Activated CD4-positive, alpha-beta T cell treated with anti-CD3 and anti-CD28 coated beads, Interleukin-2, amount 50 U/mL, for 24 hours (primary cell): ENCODE measurements at regions not wholly inside any gene's neighbourhood (a gene's known extent, or its start where the extent isn't known, plus 50 kb on each side); places are given as distances from the start of the nearest gene placed in this dataset.

Experiments used
- DNase-seq, 2 donors: peaks; one replicate each; pipeline ENCODE4 v3.0.0-alpha.2; 2020; ENCODE audit warnings: low read depth in 1 of 2, low spot score in 1 of 2

DNA sequence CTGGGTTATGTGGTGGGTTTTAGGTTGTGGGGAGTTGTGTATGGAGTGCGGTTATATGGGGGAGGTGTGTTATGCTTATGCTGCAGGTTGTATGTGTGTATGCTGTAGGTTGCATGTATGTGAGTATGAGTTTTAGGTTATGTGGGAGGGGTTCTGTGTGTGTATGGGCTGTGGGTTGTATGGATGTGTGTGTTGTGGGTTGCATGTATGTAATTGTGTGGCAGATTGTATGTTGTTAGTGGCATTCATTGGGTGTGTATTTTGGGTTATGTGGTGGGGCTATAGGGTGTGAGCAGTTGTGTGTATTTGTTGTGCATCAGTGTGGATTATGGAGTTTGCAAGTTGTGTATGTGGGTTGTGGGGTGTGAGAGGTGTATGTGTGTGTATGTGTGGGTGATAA is 277.4 kb downstream of the NPIPA8 start:
- no peak for DNase-seq

DNA sequence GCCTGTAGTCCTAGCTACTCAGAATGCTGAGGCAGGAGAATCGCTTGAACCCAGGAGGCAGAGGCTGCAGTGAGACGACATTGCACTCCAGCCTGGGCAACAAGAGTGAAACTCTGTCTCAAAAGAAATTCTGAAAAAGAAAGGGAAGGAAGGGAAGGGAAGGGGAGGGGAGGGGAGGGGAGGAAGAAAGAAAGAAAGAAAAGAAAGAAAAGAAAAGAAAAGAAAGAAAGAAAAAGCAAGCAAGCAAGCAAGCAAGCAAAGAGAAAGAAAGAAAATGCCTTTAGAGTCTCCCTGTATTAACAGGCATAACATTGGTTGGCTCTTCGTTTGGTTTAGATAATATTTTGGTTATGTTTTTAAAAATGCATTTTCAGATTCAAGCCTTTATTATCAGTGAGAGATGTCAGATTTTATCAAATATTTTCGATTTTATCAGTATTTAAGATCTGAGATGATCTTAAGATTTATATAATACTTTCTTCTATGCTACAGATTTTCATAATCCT is 281.1 kb downstream of the NPIPA8 start:
- DNase-seq: no peak

DNA sequence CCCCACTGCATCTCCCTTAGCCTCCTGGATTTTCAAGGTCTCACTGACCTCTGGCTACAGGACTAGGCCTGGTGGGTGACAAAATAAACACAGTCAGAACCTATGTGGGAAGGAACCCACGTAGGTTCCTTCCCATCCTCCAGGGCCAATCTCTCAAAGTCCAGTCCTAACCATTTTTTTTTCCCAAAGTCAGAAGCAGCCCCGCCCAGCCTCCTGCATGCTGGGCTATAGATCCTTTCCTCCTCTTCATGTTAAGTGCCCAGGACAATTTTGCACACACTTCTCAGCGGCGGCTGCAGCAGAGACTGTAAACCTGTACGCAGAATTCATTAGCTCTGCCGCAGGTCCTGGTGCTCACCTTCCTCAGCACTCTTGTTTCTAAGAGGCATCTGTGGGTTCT is 285.8 kb downstream of the NPIPA8 start:
- DNase-seq: no peak

- no peak for DNase-seq
Measured at GRCh38 chr16:18050234-18050633, 286.3 kb downstream of the NPIPA8 start.

DNA sequence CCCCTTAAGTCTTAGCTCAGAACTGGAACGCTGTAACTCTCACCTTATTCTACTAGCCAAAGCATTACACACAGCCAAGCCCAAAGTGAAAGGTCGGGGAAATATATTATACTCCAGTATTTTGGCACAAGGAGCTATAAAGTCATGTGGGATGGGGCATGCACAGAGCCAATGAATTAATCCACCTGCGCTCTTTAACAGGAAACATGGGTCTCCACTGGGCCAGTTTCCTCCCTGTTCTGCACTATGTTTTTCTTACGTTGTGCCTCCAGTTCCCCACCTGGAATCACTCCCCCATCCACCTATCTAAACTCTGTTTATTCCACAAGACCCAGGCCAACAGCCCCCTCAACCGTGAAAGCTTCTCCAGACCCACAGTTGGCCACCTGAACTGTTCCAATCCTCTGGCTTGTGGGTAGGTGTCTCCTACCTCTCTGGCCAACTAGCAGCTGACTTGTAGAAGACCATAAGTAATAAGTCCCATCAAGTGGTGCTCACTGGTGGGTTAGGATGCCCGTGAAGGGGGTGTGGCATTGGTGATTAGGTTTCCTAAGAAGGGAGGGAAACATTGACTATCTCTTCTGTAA is 286.9 kb downstream of the NPIPA8 start:
- no peak for DNase-seq

DNA sequence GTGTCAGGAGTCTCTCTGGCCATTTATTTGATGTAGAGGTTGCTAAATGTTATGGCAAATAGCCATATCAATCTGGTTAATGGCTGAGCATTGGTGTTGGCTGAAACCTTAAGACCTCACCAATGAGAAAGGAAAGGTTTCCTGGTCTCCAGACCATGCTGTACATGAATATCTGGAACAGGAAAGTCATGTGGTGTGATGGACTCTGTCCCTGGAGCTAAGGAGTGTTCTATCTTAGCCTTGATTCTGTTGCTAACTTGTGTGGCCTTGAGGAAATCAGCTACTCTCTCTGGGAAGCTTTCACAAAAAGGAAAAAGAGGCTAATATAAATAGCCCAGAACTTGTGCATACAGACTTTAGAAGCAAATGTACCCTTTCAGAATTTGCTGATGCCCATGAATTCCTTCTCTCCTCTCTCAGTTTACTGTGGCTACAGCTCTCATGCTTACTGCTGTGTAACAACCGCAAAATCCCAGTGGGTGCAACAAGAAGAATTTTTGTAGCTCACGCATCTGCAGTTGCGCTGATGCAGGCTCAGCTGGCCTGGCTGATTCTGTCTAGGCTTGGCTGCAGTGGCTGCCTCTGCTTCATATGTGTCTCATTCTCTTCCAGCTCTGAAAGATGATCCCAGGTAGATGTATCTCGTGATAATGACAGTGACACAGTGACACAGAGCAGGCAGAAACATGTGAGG is 287.5 kb downstream of the NPIPA8 start:
- DNase-seq: no peak

GRCh38 chr16:18047761-18048160 is 288.8 kb downstream of the NPIPA8 start:
- no peak for DNase-seq

DNA sequence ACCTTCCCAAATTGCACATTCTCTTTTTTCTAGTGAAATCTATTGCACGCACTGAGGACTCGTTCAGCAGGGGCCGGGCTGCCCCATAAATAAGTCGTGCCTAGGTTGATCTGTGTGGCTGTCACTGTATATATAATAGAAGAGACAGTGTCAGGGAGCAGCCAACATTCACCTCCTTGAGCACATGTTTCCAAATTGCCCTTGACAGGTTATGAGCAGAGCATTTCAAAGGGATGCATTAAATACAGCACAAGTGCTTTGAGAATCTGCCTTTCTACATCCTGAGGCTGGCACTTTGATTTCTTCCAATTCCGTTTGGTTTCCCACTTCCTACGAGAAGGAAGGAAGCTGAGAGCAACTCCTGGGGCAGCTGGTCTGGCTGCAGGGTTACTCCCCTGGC is 291.2 kb downstream of the NPIPA8 start:
- DNase-seq: no peak

- no peak for DNase-seq
Measured at GRCh38 chr16:18041864-18042834, 294.4 kb downstream of the NPIPA8 start.

- no peak for DNase-seq
Measured at GRCh38 chr16:18039931-18040330, 296.6 kb downstream of the NPIPA8 start.

- no peak for DNase-seq
Measured at GRCh38 chr16:18037051-18037450, 299.5 kb downstream of the NPIPA8 start.

DNA sequence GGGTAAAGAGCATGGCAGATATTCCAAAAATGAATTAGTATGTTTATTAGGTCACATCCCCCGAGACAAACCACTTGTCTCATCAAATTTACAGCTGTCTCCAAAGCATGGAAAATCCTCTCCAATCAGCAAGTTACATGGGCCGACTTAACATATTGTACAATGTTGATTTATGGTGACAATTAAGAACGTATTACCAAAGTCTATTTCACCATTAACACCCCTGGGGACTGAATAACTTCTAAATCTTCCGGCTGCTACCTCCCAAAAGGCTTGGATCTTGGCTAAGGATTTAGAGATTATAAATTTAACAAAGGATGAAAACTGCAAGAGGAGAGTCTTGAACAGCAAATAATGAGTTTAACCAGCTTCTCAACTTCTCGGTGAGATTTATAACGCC is 311.9 kb downstream of the NPIPA8 start:
- DNase-seq: no peak

DNA sequence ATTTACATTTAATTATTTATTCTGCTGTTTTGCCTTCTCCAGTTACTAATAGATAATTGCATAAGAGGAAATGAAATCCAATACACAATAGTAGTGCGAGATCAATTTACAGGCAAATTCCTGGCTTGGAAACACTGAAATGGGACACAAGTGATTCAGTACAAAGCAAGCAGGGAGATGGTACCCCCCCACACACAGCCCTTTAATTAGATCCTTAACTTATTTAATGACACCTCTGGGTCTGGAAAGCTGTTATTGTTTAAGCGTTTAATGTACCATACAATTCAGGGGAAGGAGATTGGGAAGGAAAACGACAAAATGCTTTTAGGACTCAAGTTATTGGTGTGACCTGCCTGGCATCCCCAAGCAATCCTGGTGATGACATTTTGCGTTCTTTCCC is 318.2 kb downstream of the NPIPA8 start:
- no peak for DNase-seq

GRCh38 chr16:18013863-18014262 is 322.7 kb downstream of the NPIPA8 start:
- DNase-seq: no peak

- DNase-seq: no peak
Measured at GRCh38 chr16:18008356-18008755, 328.2 kb downstream of the NPIPA8 start.

DNA sequence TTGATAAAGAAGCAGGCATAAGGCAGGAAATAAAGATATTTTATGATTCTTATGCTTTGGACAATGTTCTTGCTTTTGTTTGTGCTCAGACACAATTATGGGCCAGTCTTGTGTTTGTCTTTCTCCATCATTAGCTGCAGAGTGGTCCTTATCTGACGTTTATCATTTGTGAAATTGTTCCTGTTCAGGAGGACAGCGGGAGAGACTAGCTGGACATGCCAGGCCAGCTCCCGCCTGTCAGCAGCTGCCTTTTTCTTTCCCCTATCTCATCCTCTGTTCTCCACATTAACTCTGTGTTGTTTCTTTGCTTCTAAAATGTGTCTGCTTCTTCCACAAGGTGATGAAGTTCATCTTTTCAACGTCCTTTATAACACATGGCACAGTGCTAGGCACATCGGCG is 333.5 kb downstream of the NPIPA8 start:
- no peak for DNase-seq

GRCh38 chr16:17998996-17999395 is 337.5 kb downstream of the NPIPA8 start:
- DNase-seq: no peak

- no peak for DNase-seq
Measured at GRCh38 chr16:17998550-17998949, 338.0 kb downstream of the NPIPA8 start.

DNA sequence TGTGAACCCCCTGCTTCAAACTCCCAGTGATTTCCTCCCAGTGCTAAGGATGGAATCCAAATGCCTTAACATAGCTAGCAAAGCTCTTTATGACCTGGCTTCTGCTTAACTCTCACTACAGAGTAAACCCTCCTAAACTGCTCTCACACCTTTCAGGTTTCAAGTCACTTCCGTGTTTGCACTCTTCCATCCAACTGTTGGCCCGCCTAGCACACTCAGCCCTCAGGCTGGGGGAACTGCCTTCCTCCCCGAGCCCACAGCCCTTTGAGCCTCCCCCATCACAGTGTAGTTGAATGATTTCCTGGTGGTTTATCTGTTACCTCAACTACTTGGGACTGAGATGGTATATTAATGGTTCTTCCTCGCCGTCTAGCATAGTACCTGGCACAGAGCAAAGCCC is 342.5 kb downstream of the NPIPA8 start:
- no peak for DNase-seq

GRCh38 chr16:17992416-17992815 is 344.1 kb downstream of the NPIPA8 start:
- DNase-seq: no peak

DNA sequence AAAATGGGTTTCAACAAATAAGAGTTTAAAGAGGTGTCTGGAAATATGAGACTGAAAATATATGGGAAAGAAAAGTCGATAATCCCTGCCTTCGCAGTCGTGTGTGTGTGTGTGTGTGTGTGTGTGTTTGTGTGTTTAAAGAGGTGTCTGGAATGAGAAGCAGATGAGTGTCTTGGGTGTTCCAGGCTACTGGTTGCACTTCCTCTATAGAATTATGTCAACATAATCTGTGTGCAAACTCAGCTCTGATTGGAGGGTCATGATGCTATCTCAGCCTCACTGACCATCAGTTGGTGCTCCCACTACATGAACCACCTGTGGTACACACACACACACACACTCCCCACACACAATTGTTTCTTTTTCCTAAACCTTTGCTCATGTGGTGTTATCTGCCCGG is 347.3 kb downstream of the NPIPA8 start:
- DNase-seq: no peak

DNA sequence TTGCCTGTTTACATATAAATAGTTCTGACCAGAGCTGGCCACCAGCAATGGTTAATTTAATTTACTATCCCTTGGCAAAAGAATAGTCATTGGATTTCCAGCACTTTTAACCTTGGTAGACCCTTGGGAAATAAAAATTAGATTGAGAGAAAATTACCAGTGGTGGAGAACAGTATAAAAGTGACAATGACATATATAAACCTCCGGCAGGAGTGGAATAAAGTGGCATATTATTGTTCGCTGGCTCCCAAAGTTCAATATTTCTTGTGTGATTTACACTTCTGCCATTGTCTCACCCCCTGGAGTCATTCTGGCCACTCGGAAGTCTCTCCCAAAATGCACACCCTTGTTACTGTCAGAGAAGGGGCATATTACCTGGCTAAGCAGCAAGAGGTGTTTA is 347.7 kb downstream of the NPIPA8 start:
- no peak for DNase-seq
